HG02759 (cell line): ENCODE measurements at regions not wholly inside any gene's neighbourhood (a gene's known extent, or its start where the extent isn't known, plus 50 kb on each side); places are given as distances from the start of the nearest gene placed in this dataset.
A peak's percentile ranks its signal among the peaks of the same experiment; 100 is the strongest.
"Not testable (repeated sequence)": the region's sequence is repeated elsewhere in the genome, so short reads cannot be mapped to it uniquely, and the experiment has no call there.

Experiments used
- ATAC-seq: cut with Tn5 transposase; IDR thresholded peaks from one replicate; pipeline ENCODE4 v1.9.1; 2021; ENCODE audit warnings: mild to moderate bottlenecking, moderate library complexity; ENCODE audit not compliant: unreplicated experiment

- no peak for ATAC-seq
These were observed 559.8 kb upstream of the CBLB start for GRCh38 chr3:106428565-106428994.

DNA sequence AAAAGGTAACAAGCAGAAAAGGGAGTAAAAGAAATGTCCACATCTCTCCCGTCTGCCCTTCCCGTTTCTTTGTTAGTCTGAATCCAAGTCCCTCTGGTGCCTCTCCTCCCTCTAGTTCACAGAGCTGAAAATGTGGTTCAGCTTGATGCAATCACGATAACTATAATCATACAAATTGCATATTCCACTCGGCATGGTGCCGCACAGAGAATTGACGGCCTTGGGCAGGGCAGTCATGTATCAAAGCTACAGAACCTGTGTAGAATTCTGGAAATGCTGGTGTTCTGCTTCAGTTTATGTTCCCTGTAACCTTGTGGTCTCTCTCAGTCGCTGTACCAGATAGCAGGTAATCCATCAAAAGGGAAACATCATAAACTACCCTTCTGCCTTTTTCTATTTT lies 562.9 kb upstream of the CBLB start:
- no peak for ATAC-seq

GRCh38 chr3:106435899-106436453 lies 567.2 kb upstream of the CBLB start:
- no peak for ATAC-seq

- ATAC-seq: no peak
These were observed 570.1 kb upstream of the CBLB start for GRCh38 chr3:106438887-106439286.

- ATAC-seq: peak; percentile 88
These were observed 571.9 kb upstream of the CBLB start for GRCh38 chr3:106440672-106441071.

DNA sequence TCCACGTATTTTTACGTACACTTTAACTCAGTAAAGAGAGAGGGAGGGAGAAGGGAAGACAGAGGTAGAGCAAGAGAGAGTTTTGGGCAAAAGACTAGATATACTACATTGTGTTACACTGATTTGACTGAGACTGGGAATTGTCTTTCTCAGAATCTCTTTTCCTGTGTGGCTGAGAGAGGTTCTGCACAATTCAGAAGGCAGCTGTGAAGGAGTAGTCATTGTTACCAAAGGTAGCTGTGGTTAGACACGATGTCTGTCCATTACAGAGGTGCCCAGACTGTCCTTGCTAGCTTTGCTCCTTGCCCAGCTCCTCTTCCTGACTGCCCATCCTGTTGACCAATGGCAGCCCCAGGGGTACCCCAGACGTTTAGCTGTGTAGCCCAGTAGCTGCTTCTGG lies 577.5 kb upstream of the CBLB start:
- ATAC-seq: no peak

DNA sequence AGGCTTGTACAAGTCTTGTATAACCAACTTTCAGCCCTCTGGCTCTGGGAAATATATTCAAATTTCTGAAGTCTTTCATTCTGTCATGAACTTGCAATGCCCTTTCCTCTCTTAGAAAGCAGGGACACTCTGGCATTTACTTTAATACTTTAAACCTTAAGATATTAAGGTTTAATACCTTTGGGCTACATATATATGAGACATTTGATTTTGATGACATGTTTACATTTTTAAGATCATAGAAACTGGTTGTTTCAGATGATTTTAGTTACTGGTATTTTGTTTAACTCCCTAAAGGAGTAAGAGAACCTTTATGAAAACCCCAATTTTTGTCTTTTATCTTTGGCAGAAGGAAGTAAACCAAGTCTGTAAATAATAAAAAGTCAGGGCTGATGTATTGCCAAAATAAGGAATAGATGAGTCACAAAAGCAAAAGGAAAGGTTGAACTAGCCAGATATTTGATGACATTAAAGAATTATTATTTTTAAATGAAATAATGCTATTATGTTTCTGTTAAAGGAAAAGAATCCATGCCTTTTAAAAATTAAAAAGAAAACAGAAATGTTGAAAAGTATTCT lies 579.0 kb upstream of the CBLB start:
- ATAC-seq: no peak

DNA sequence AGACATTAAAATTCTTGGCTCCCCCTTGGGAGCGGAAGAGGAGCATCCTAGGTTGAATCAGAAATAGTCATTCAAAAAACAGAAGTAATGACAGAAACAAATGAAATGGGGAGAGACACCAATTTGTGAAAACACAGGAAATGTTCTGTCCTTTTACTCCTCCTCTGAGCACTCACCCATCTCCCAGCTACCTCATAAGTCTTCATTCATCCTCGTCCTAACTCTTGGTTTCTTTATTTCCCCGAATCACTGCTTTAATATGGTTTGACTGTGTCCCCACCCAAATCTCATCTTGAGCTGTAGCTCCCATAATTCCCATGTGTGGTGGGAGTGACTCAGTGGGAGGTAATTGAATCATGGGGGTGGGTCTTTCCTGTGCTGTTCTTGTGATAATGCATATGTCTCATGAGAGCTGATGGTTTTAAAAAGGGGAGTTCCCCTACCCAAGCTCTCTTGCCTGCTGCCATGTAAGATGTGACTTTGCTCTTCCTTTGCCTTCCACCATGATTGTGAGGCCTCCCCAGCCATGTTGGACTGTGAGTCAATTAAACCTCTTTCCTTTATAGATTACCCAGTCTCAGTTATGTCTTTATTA lies 579.7 kb upstream of the CBLB start:
- not testable (repeated sequence) for ATAC-seq

GRCh38 chr3:106452096-106452495 lies 583.3 kb upstream of the CBLB start:
- no peak for ATAC-seq

DNA sequence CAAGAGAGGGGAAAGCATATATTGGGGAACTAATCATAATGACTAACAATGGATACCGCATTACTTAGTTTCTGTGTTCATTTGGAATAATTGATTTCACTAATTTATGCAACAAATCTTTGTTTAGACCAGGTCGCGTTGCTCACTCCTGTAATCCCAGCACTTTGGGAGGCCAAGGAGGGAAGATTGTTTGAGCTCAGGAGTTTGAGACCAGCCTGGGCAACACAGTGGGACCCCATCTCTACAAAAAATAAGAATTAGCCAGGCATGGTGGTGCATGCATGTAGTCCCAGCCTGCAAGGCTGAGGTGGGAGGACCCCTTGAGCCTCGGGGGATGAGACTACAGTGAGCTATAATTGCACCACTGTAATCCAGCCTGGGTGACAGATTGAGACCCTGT lies 585.7 kb upstream of the CBLB start:
- ATAC-seq: no peak

GRCh38 chr3:106457281-106458180 lies 588.7 kb upstream of the CBLB start:
- peak; percentile 99 for ATAC-seq

GRCh38 chr3:106458952-106459351 lies 590.1 kb upstream of the CBLB start:
- no peak for ATAC-seq

DNA sequence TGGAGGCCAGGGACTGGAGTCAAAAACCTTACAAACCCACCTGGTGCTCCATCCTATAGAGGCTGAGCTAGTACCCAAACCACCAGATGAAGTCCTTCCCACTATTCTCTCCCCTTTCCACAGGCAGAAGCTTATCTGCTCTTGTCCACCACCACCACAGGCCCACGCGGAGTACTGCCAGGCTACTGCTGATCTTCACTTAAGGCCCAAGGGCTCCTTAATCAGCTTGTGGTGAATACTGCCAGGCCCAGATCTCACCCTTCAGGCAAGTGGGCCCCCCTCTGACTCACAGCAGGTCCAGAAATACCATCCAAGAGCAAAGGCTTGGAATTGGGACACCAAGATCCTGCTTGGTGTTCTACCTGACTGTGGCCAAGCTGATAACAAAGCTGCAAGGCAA lies 598.1 kb upstream of the CBLB start:
- ATAC-seq: no peak

GRCh38 chr3:106473576-106474475 lies 605.0 kb upstream of the CBLB start:
- ATAC-seq: no peak

DNA sequence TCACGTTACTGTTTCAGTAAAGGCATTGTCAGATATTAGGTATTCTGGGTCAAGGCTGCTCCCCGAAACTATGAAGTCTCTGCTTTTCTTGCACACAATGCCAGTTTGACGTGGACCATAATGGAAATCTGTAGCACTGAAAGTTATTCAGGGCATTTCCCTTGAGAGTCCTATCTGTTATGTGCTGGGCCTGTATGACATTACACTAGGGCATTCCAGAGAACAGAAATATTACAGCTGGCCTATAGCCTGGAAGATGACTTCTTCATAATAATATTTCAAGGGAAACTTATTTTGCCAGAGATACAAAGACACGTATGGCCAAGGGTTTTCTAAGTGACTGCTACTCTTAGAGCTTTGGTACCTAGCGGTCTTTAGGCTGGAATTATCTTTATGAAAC lies 613.6 kb upstream of the CBLB start:
- ATAC-seq: no peak

- ATAC-seq: no peak
These were observed 616.4 kb upstream of the CBLB start for GRCh38 chr3:106485217-106485616.

DNA sequence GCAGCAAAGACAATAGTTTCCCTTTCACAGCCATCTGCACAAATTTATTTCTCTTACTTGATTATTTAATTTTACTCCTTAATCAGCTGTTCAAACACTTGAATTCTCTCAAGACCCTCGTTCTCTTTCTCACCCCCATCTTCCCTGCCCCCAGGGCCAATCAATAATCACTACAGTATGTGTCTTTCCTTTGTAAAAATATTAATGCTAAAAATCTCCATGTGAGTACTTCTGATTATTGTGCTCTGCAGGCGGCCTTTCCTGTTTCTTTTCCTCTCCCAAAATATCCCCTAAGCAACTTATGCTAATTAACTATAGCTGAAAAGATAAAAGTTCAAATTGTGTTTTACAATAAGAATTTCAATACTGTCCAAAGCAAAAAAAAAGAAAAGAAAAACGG lies 617.0 kb upstream of the CBLB start:
- ATAC-seq: no peak

DNA sequence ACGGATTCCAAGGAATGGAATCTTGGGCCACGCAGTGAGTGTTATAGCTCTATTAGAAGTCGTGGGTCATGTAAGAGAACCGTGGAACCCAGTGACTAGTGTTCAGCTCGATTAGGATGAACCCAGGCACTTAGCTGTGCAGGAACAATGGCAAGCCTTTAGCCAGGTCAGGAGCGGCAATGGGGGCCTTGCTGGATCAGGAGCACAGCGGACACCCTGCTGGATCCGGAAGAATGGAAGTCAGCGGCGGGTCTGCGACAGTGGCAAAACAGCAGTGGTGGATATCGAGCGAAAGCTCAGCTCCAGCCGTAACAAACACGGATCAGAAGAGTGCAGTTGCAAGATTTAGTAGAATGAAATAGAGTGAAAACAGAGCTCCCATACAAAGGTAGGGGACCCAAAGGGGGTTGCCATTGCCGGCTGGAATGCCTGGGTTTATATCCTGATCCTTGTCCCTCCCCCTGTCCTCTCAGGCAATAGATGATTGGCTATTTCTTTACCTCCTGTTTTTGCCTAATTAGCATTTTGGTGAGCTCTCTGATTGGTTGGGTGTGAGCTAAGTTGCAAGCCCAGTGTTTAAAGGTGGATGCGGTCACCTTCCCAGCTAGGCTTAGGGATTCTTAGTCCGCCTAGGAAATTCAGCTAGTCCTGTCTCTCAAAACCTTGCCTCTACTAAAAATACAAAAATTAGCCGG lies 618.3 kb upstream of the CBLB start:
- ATAC-seq: not testable (repeated sequence)

DNA sequence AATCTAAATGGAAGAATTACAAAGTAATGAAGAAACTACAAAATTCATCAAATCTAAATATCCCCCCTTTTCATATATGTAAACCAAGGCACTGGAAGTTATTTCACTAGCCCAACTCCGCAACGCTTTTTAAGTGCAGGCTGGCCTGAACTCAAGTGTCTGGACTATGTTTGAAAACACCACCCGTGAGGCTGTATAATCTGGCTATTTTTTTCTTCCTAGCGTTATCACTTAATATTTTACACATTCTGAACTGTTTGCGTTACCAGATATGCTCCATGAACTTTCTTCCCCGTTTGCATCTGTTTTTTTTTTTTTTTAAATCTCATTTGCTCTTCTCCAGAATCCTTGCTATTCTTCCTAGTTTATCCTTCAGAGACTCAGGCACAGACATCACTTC lies 619.5 kb upstream of the CBLB start:
- no peak for ATAC-seq

DNA sequence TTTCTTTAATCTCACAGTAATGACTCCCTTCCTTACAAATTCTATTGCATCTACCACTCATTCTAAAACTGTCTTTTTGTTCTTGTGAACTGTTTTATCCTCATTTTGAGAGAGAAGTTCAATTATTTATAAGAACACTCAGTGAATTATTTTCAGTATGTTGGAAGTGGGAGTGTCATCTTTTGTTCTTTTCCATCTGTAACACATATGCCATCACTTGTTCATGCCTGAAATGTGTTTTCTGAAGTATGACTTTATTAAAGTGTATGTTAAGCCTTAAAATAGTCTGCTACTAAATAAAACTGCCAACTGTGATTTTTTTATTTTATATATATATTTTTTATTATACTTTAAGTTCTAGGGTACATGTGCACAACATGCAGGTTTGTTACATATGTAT lies 623.0 kb upstream of the CBLB start:
- ATAC-seq: no peak
